ENCODE measurements at regions not wholly inside any gene's neighbourhood (a gene's known extent, or its start where the extent isn't known, plus 50 kb on each side); places are given as distances from the start of the nearest gene placed in this dataset.

- no peak for TF ChIP-seq POLR2A (IDR thresholded peaks at IDR 0.05; ENCODE audit: extremely low read depth, insufficient read length)
- no peak for TF ChIP-seq MAX (IDR thresholded peaks at IDR 0.05; ENCODE audit: low read depth, low read length)
- no peak for TF ChIP-seq MYC (IDR thresholded peaks at IDR 0.05; ENCODE audit: low read depth, low read length)
- TF ChIP-seq CTCF (IDR thresholded peaks at IDR 0.05; ENCODE audit: low read depth, low read length): no peak
- H3K4me3 ChIP-seq (ENCODE audit: low read depth, low read length): no peak overlapping the region
- no peak for DNase-seq (ENCODE audit: low read depth)
Observed at GRCh38 chr3:29201604-29202003, 79.3 kb upstream of the RBMS3 start.

GRCh38 chr3:29202378-29202777 lies 78.5 kb upstream of the RBMS3 start:
- no peak for TF ChIP-seq CTCF (IDR thresholded peaks at IDR 0.05; ENCODE audit: low read depth, low read length)
- no peak for TF ChIP-seq MAX (IDR thresholded peaks at IDR 0.05; ENCODE audit: low read depth, low read length)
- TF ChIP-seq POLR2A (IDR thresholded peaks at IDR 0.05; ENCODE audit: extremely low read depth, insufficient read length): no peak
- TF ChIP-seq MYC (IDR thresholded peaks at IDR 0.05; ENCODE audit: low read depth, low read length): no peak
- H3K4me3 ChIP-seq (ENCODE audit: low read depth, low read length): no peak overlapping the region
- no peak for DNase-seq (ENCODE audit: low read depth)

GRCh38 chr3:29203851-29204250 lies 77.0 kb upstream of the RBMS3 start:
- DNase-seq (ENCODE audit: low read depth): no peak
- TF ChIP-seq POLR2A (IDR thresholded peaks at IDR 0.05; ENCODE audit: extremely low read depth, insufficient read length) (no peak), MAX (IDR thresholded peaks at IDR 0.05; ENCODE audit: low read depth, low read length) (no peak), MYC (IDR thresholded peaks at IDR 0.05; ENCODE audit: low read depth, low read length) (no peak), CTCF (IDR thresholded peaks at IDR 0.05; ENCODE audit: low read depth, low read length) (no peak)
- no peak overlapping the region for H3K4me3 ChIP-seq (ENCODE audit: low read depth, low read length)

GRCh38 chr3:29207427-29207826 lies 73.4 kb upstream of the RBMS3 start:
- TF ChIP-seq MYC (IDR thresholded peaks at IDR 0.05; ENCODE audit: low read depth, low read length) (no peak), MAX (IDR thresholded peaks at IDR 0.05; ENCODE audit: low read depth, low read length) (no peak), CTCF (IDR thresholded peaks at IDR 0.05; ENCODE audit: low read depth, low read length) (no peak), POLR2A (IDR thresholded peaks at IDR 0.05; ENCODE audit: extremely low read depth, insufficient read length) (no peak)
- no peak overlapping the region for H3K4me3 ChIP-seq (ENCODE audit: low read depth, low read length)
- no peak for DNase-seq (ENCODE audit: low read depth)

- DNase-seq (ENCODE audit: low read depth): no peak
- TF ChIP-seq MYC (IDR thresholded peaks at IDR 0.05; ENCODE audit: low read depth, low read length): no peak
- TF ChIP-seq MAX (IDR thresholded peaks at IDR 0.05; ENCODE audit: low read depth, low read length): no peak
- TF ChIP-seq CTCF (IDR thresholded peaks at IDR 0.05; ENCODE audit: low read depth, low read length): no peak
- TF ChIP-seq POLR2A (IDR thresholded peaks at IDR 0.05; ENCODE audit: extremely low read depth, insufficient read length): no peak
- H3K4me3 ChIP-seq (ENCODE audit: low read depth, low read length): no peak overlapping the region
Observed at GRCh38 chr3:29212789-29213433, 68.0 kb upstream of the RBMS3 start.
